ENCODE measurements at regions not wholly inside any gene's neighbourhood (a gene's known extent, or its start where the extent isn't known, plus 50 kb on each side); places are given as distances from the start of the nearest gene placed in this dataset.

- H3K4me1 ChIP-seq (ENCODE audit: control insufficient read depth in 5 of 5, insufficient read depth in 5 of 5, low read length in 5 of 5): no peaks in the 10 kb centered on the region
- TF ChIP-seq CTCF (IDR thresholded peaks at IDR 0.05; ENCODE audit: control extremely low read depth, extremely low read depth): no peak
- no peak overlapping the region for H3K27ac ChIP-seq (ENCODE audit: low read depth in 1 of 2, low read length in 1 of 2)
- 92% methylated on average over 18 of the region's 18 CpGs for WGBS, 2 donors
- no peaks in the 10 kb centered on the region for H3K27me3 ChIP-seq (ENCODE audit: control insufficient read depth in 3 of 3, insufficient read depth in 3 of 3, low read length in 2 of 3)
- H3K9ac ChIP-seq (ENCODE audit: insufficient read depth in 1 of 2, low read length in 2 of 2): no peak overlapping the region
- H3K9me3 ChIP-seq (ENCODE audit: control insufficient read depth in 4 of 4, insufficient read depth in 3 of 4, low read length in 3 of 4): peaks cover 0 to 5% (median 0%) of the 10 kb centered on the region in 4 donors
- H3K4me3 ChIP-seq: no peak overlapping the region
- no peaks in the 10 kb centered on the region for H3K36me3 ChIP-seq (ENCODE audit: control insufficient read depth in 4 of 4, insufficient read depth in 4 of 4, low read length in 4 of 4)
- ATAC-seq (ENCODE audit: insufficient read depth, low FRiP score): no peak
- no peak for DNase-seq
Observed at GRCh38 chr20:21809961-21810523, 104.6 kb downstream of the PAX1 start.

- ATAC-seq (ENCODE audit: insufficient read depth, low FRiP score): no peak
- WGBS, 2 donors: 44 to 49% methylated on average over 31 of the region's 31 CpGs
- Histone ChIP-seq H3K36me3 (ENCODE audit: control insufficient read depth in 4 of 4, insufficient read depth in 4 of 4, low read length in 4 of 4) (no peaks in the 10 kb centered on the region), H3K9me3 (ENCODE audit: control insufficient read depth in 4 of 4, insufficient read depth in 3 of 4, low read length in 3 of 4) (peaks cover 0 to 7% (median 0%) of the 10 kb centered on the region in 4 donors), H3K4me1 (ENCODE audit: control insufficient read depth in 5 of 5, insufficient read depth in 5 of 5, low read length in 5 of 5) (no peaks in the 10 kb centered on the region), H3K27ac (ENCODE audit: low read depth in 1 of 2, low read length in 1 of 2) (no peak overlapping the region), H3K27me3 (ENCODE audit: control insufficient read depth in 3 of 3, insufficient read depth in 3 of 3, low read length in 2 of 3) (no peaks in the 10 kb centered on the region), H3K4me3 (no peak overlapping the region), H3K9ac (ENCODE audit: insufficient read depth in 1 of 2, low read length in 2 of 2) (no peak overlapping the region)
- TF ChIP-seq CTCF (IDR thresholded peaks at IDR 0.05; ENCODE audit: control extremely low read depth, extremely low read depth): peak; percentile 22
- DNase-seq: peak; percentile 24 to 57 (median 34)
Observed at GRCh38 chr20:21808863-21809664, 103.6 kb downstream of the PAX1 start.

GRCh38 chr20:21808139-21808538, 102.7 kb downstream of the PAX1 start:
- no peak for TF ChIP-seq CTCF (IDR thresholded peaks at IDR 0.05; ENCODE audit: control extremely low read depth, extremely low read depth)
- peaks cover 0 to 9% (median 0%) of the 10 kb centered on the region in 4 donors for H3K9me3 ChIP-seq (ENCODE audit: control insufficient read depth in 4 of 4, insufficient read depth in 3 of 4, low read length in 3 of 4)
- WGBS, 2 donors: 81 to 84% methylated on average over 3 of the region's 3 CpGs
- H3K36me3 ChIP-seq (ENCODE audit: control insufficient read depth in 4 of 4, insufficient read depth in 4 of 4, low read length in 4 of 4): no peaks in the 10 kb centered on the region
- no peaks in the 10 kb centered on the region for H3K4me1 ChIP-seq (ENCODE audit: control insufficient read depth in 5 of 5, insufficient read depth in 5 of 5, low read length in 5 of 5)
- no peak overlapping the region for H3K4me3 ChIP-seq
- DNase-seq (no peak), ATAC-seq (ENCODE audit: insufficient read depth, low FRiP score) (no peak)
- H3K9ac ChIP-seq (ENCODE audit: insufficient read depth in 1 of 2, low read length in 2 of 2): no peak overlapping the region
- no peak overlapping the region for H3K27ac ChIP-seq (ENCODE audit: low read depth in 1 of 2, low read length in 1 of 2)
- no peaks in the 10 kb centered on the region for H3K27me3 ChIP-seq (ENCODE audit: control insufficient read depth in 3 of 3, insufficient read depth in 3 of 3, low read length in 2 of 3)
